ENCODE measurements at regions not wholly inside any gene's neighbourhood (a gene's known extent, or its start where the extent isn't known, plus 50 kb on each side); places are given as distances from the start of the nearest gene placed in this dataset.

- no peaks in the 10 kb centered on the region for H3K36me3 ChIP-seq (ENCODE audit: insufficient read depth, low read length)
- no peak overlapping the region for H3K9ac ChIP-seq (ENCODE audit: low read depth, low read length, poor library complexity, severe bottlenecking)
- no peaks in the 10 kb centered on the region for H3K9me3 ChIP-seq (ENCODE audit: insufficient read depth, low read depth, low read length)
- H3K4me3 ChIP-seq (ENCODE audit: low read length, poor library complexity, severe bottlenecking) = no peak overlapping the region
- H3K9me2 ChIP-seq (replicated peaks; ENCODE audit: low read depth, low read length) = no peaks in the 10 kb centered on the region
- no peaks in the 10 kb centered on the region for H3K27me3 ChIP-seq (ENCODE audit: insufficient read depth, low read length, poor library complexity, severe bottlenecking)
- H3K4me1 ChIP-seq (ENCODE audit: insufficient read depth, low read length, poor library complexity, severe bottlenecking) = no peaks in the 10 kb centered on the region
- TF ChIP-seq CTCF (conservative IDR thresholded peaks at IDR 0.05; ENCODE audit: low read length) (no peak), EZH2phosphoT487 (IDR thresholded peaks at IDR 0.05; ENCODE audit: borderline replicate concordance) (no peak)
- no peak overlapping the region for H3K4me2 ChIP-seq (ENCODE audit: low read depth, low read length, poor library complexity, severe bottlenecking)
- no peaks in the 10 kb centered on the region for H4K20me1 ChIP-seq (ENCODE audit: insufficient read depth, low read length, poor library complexity, severe bottlenecking)
- no peak overlapping the region for H2AFZ ChIP-seq (ENCODE audit: low read length)
- H3K79me2 ChIP-seq (ENCODE audit: insufficient read depth, low read length) = no peaks in the 10 kb centered on the region
- H3F3A ChIP-seq (ENCODE audit: low read depth) = no peaks in the 10 kb centered on the region
Measured at GRCh38 chr2:194602750-194603149, 1054.3 kb upstream of the SLC39A10 start.

GRCh38 chr2:194591192-194591591, 1065.8 kb upstream of the SLC39A10 start:
- no peak overlapping the region for H2AFZ ChIP-seq (ENCODE audit: low read length)
- no peaks in the 10 kb centered on the region for H3K27me3 ChIP-seq (ENCODE audit: insufficient read depth, low read length, poor library complexity, severe bottlenecking)
- no peaks in the 10 kb centered on the region for H3F3A ChIP-seq (ENCODE audit: low read depth)
- H3K4me1 ChIP-seq (ENCODE audit: insufficient read depth, low read length, poor library complexity, severe bottlenecking) = no peaks in the 10 kb centered on the region
- no peaks in the 10 kb centered on the region for H3K9me2 ChIP-seq (replicated peaks; ENCODE audit: low read depth, low read length)
- no peaks in the 10 kb centered on the region for H3K36me3 ChIP-seq (ENCODE audit: insufficient read depth, low read length)
- no peaks in the 10 kb centered on the region for H3K9me3 ChIP-seq (ENCODE audit: insufficient read depth, low read depth, low read length)
- H3K4me2 ChIP-seq (ENCODE audit: low read depth, low read length, poor library complexity, severe bottlenecking) = no peak overlapping the region
- H3K79me2 ChIP-seq (ENCODE audit: insufficient read depth, low read length) = no peaks in the 10 kb centered on the region
- H4K20me1 ChIP-seq (ENCODE audit: insufficient read depth, low read length, poor library complexity, severe bottlenecking) = no peaks in the 10 kb centered on the region
- TF ChIP-seq CTCF (conservative IDR thresholded peaks at IDR 0.05; ENCODE audit: low read length) (no peak), EZH2phosphoT487 (IDR thresholded peaks at IDR 0.05; ENCODE audit: borderline replicate concordance) (no peak)
- H3K9ac ChIP-seq (ENCODE audit: low read depth, low read length, poor library complexity, severe bottlenecking) = no peak overlapping the region
- no peak overlapping the region for H3K4me3 ChIP-seq (ENCODE audit: low read length, poor library complexity, severe bottlenecking)

DNA sequence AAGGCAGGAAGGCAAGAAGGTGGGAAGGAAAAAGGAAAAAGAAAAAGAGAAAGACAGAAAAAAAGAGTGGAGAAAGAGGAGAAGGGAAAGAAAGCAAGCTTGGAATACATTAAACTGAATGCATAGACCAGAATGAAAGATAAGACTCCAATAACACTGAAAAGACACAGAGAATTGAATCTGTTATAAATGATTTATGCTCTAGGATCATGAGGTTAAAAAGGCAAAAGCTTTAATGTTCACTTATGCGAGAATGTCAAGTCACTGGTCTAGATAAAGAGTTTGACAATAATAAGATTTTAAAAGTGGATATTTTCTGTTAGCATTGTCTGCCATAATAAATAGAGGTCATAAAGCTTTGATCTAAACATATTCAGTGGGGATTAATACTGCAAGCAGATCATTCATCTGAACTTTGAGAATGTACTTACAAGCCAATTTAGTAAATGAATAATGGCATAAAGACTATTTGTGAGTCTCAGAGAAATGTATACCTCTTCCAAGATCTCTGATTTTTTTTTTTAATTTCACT, 1069.2 kb upstream of the SLC39A10 start:
- H3K9me2 ChIP-seq (replicated peaks; ENCODE audit: low read depth, low read length) = no peaks in the 10 kb centered on the region
- no peak overlapping the region for H2AFZ ChIP-seq (ENCODE audit: low read length)
- no peaks in the 10 kb centered on the region for H3F3A ChIP-seq (ENCODE audit: low read depth)
- H3K4me2 ChIP-seq (ENCODE audit: low read depth, low read length, poor library complexity, severe bottlenecking) = no peak overlapping the region
- no peaks in the 10 kb centered on the region for H3K79me2 ChIP-seq (ENCODE audit: insufficient read depth, low read length)
- H3K36me3 ChIP-seq (ENCODE audit: insufficient read depth, low read length) = no peaks in the 10 kb centered on the region
- no peaks in the 10 kb centered on the region for H3K4me1 ChIP-seq (ENCODE audit: insufficient read depth, low read length, poor library complexity, severe bottlenecking)
- no peaks in the 10 kb centered on the region for H3K27me3 ChIP-seq (ENCODE audit: insufficient read depth, low read length, poor library complexity, severe bottlenecking)
- no peaks in the 10 kb centered on the region for H4K20me1 ChIP-seq (ENCODE audit: insufficient read depth, low read length, poor library complexity, severe bottlenecking)
- TF ChIP-seq CTCF (conservative IDR thresholded peaks at IDR 0.05; ENCODE audit: low read length) = no peak
- TF ChIP-seq EZH2phosphoT487 (IDR thresholded peaks at IDR 0.05; ENCODE audit: borderline replicate concordance) = no peak
- H3K9ac ChIP-seq (ENCODE audit: low read depth, low read length, poor library complexity, severe bottlenecking) = no peak overlapping the region
- H3K4me3 ChIP-seq (ENCODE audit: low read length, poor library complexity, severe bottlenecking) = no peak overlapping the region
- H3K9me3 ChIP-seq (ENCODE audit: insufficient read depth, low read depth, low read length) = no peaks in the 10 kb centered on the region
